ENCODE measurements at regions not wholly inside any gene's neighbourhood (a gene's known extent, or its start where the extent isn't known, plus 50 kb on each side); places are given as distances from the start of the nearest gene placed in this dataset.

DNA sequence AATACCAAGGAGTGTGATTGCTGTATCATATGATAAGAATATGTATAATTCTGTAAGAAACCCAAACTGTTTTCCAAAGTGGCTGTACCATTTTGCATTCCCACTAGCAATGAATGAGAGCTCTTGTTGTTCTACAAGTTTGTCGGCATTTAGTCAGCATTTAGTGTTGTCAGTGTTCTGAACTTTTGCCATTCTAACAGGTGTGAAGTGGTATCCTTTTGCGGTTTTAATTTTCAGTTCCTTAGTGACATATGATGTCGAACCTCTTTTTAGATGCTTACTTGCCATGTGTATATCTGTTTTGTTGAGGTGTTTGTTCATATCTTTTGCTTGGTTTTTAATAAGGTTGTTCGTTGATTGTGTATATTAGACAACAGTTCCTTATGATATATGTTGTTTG lies 296.3 kb upstream of the IZUMO3 start:
- intact Hi-C loops (cut with DNase I, micrococcal nuclease), result no loop called here
- DNase-seq (no peak), ATAC-seq (ENCODE audit: poor library complexity) (no peak)
- no peak overlapping the region for H3K27ac ChIP-seq (ENCODE audit: low read depth in 1 of 2, low read length in 2 of 2)
- no peaks in the 10 kb centered on the region for H3K36me3 ChIP-seq (ENCODE audit: insufficient read depth, low read length)
- peaks cover 17% of the 10 kb centered on the region for H3K9me3 Mint-ChIP-seq
- no peaks in the 10 kb centered on the region for H3K4me1 Mint-ChIP-seq (ENCODE audit: low read depth)
- H3K27me3 Mint-ChIP-seq, result no peaks in the 10 kb centered on the region
- H3K4me3 Mint-ChIP-seq, result no peak overlapping the region
- H3K27ac Mint-ChIP-seq, result no peak overlapping the region
- no peaks in the 10 kb centered on the region for H3K27me3 ChIP-seq (ENCODE audit: control insufficient read depth in 1 of 2, insufficient read depth in 2 of 2, low read length in 2 of 2)
- TF ChIP-seq, protein P1, sequence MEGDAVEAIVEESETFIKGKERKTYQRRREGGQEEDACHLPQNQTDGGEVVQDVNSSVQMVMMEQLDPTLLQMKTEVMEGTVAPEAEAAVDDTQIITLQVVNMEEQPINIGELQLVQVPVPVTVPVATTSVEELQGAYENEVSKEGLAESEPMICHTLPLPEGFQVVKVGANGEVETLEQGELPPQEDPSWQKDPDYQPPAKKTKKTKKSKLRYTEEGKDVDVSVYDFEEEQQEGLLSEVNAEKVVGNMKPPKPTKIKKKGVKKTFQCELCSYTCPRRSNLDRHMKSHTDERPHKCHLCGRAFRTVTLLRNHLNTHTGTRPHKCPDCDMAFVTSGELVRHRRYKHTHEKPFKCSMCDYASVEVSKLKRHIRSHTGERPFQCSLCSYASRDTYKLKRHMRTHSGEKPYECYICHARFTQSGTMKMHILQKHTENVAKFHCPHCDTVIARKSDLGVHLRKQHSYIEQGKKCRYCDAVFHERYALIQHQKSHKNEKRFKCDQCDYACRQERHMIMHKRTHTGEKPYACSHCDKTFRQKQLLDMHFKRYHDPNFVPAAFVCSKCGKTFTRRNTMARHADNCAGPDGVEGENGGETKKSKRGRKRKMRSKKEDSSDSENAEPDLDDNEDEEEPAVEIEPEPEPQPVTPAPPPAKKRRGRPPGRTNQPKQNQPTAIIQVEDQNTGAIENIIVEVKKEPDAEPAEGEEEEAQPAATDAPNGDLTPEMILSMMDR (IDR thresholded peaks at IDR 0.05), result no peak
- CTCF ChIA-PET, result no interaction called here
- no peaks in the 10 kb centered on the region for H3K36me3 Mint-ChIP-seq (ENCODE audit: low read depth)
- H3K9me3 ChIP-seq (ENCODE audit: control insufficient read depth in 1 of 2, insufficient read depth in 1 of 2, low read length in 2 of 2), result peaks cover 0 to 8% of the 10 kb centered on the region in 2 experiments
- no peak overlapping the region for H3K4me3 ChIP-seq (ENCODE audit: low read length)
- POLR2A ChIA-PET, result no interaction called here
- H3K4me1 ChIP-seq (ENCODE audit: insufficient read depth, low read length), result no peaks in the 10 kb centered on the region

DNA sequence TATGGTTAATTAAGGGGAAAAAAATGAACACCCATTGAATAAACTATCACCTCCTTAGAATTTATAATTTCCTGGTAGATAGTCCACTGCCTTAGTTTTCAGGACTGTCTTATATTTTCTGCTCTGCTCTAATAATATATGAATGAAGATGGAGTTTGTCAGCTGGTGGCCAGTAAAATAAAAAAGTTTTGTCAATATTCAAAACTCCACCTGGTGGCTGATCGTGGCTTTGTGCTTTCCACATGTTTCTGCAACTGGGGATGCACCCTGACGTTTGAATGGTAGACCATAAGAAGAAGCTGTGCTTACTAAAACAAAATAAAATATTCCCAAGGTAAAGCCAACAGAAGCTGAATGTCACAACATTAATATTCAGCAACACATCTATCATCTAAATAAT lies 286.6 kb upstream of the IZUMO3 start:
- Mint-ChIP-seq H3K9me3 (peaks cover 17% of the 10 kb centered on the region), H3K27me3 (no peaks in the 10 kb centered on the region), H3K4me1 (ENCODE audit: low read depth) (no peaks in the 10 kb centered on the region), H3K36me3 (ENCODE audit: low read depth) (no peaks in the 10 kb centered on the region), H3K27ac (no peak overlapping the region), H3K4me3 (no peak overlapping the region)
- POLR2A ChIA-PET, result no interaction called here
- TF ChIP-seq, protein P1 (IDR thresholded peaks at IDR 0.05), result no peak
- CTCF ChIA-PET, result no interaction called here
- no peak overlapping the region for H3K4me3 ChIP-seq (ENCODE audit: low read length)
- DNase-seq (no peak), ATAC-seq (ENCODE audit: poor library complexity) (no peak)
- no peaks in the 10 kb centered on the region for H3K4me1 ChIP-seq (ENCODE audit: insufficient read depth, low read length)
- no peaks in the 10 kb centered on the region for H3K27me3 ChIP-seq (ENCODE audit: control insufficient read depth in 1 of 2, insufficient read depth in 2 of 2, low read length in 2 of 2)
- no peak overlapping the region for H3K27ac ChIP-seq (ENCODE audit: low read depth in 1 of 2, low read length in 2 of 2)
- intact Hi-C loops (cut with DNase I, micrococcal nuclease), result no loop called here
- H3K36me3 ChIP-seq (ENCODE audit: insufficient read depth, low read length), result no peaks in the 10 kb centered on the region
- peaks cover 0 to 12% of the 10 kb centered on the region in 2 experiments for H3K9me3 ChIP-seq (ENCODE audit: control insufficient read depth in 1 of 2, insufficient read depth in 1 of 2, low read length in 2 of 2)

DNA sequence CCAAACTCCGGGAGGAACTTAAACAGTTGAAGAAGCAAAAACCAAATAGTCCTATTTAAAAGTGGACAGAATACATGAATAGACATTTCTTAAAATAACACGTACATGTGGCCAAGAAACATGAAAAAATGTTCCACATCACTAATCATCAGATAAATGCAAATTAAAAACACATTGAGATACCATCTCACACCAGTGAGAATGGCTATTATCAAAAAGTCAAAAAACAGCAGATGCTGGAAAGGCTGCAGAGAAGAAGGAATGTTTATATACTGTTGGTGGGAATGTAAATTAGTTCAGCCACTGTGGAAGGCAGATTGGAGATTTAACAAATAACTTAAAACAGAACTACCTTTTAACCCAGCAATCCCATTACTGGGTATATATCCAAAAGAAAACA lies 283.0 kb upstream of the IZUMO3 start:
- DNase-seq (no peak), ATAC-seq (ENCODE audit: poor library complexity) (no peak)
- H3K27ac ChIP-seq (ENCODE audit: low read depth in 1 of 2, low read length in 2 of 2), result no peak overlapping the region
- H3K4me3 ChIP-seq (ENCODE audit: low read length), result no peak overlapping the region
- Mint-ChIP-seq H3K4me1 (ENCODE audit: low read depth) (no peaks in the 10 kb centered on the region), H3K9me3 (peaks cover 23% of the 10 kb centered on the region), H3K36me3 (ENCODE audit: low read depth) (no peaks in the 10 kb centered on the region), H3K27ac (no peak overlapping the region), H3K4me3 (no peak overlapping the region), H3K27me3 (no peaks in the 10 kb centered on the region)
- no peaks in the 10 kb centered on the region for H3K36me3 ChIP-seq (ENCODE audit: insufficient read depth, low read length)
- TF ChIP-seq, protein P1 (IDR thresholded peaks at IDR 0.05), result no peak
- intact Hi-C loops (cut with DNase I, micrococcal nuclease), result no loop called here
- no peaks in the 10 kb centered on the region for H3K27me3 ChIP-seq (ENCODE audit: control insufficient read depth in 1 of 2, insufficient read depth in 2 of 2, low read length in 2 of 2)
- ChIA-PET CTCF (no interaction called here), POLR2A (no interaction called here)
- peaks cover 0 to 15% of the 10 kb centered on the region in 2 experiments for H3K9me3 ChIP-seq (ENCODE audit: control insufficient read depth in 1 of 2, insufficient read depth in 1 of 2, low read length in 2 of 2)
- H3K4me1 ChIP-seq (ENCODE audit: insufficient read depth, low read length), result no peaks in the 10 kb centered on the region

All from CD4-positive, alpha-beta T cell (primary cell).